CD4-positive, alpha-beta T cell treated with Interleukin-6 at 100 ng/mL for 8 hours (primary cell): ENCODE measurements at regions not wholly inside any gene's neighbourhood (a gene's known extent, or its start where the extent isn't known, plus 50 kb on each side); places are given as distances from the start of the nearest gene placed in this dataset.
"Not testable (repeated sequence)": the region's sequence is repeated elsewhere in the genome, so short reads cannot be mapped to it uniquely, and the experiment has no call there.

Experiments used
- DNase-seq: peaks from one replicate; pipeline ENCODE4 v3.0.0-alpha.2; 2020; ENCODE audit warnings: mixed read lengths, low spot score

GRCh38 chr6:10128721-10129120 lies 286.2 kb downstream of the TFAP2A start:
- no peak for DNase-seq

GRCh38 chr6:10122164-10122563 lies 292.7 kb downstream of the TFAP2A start:
- DNase-seq, result no peak

DNA sequence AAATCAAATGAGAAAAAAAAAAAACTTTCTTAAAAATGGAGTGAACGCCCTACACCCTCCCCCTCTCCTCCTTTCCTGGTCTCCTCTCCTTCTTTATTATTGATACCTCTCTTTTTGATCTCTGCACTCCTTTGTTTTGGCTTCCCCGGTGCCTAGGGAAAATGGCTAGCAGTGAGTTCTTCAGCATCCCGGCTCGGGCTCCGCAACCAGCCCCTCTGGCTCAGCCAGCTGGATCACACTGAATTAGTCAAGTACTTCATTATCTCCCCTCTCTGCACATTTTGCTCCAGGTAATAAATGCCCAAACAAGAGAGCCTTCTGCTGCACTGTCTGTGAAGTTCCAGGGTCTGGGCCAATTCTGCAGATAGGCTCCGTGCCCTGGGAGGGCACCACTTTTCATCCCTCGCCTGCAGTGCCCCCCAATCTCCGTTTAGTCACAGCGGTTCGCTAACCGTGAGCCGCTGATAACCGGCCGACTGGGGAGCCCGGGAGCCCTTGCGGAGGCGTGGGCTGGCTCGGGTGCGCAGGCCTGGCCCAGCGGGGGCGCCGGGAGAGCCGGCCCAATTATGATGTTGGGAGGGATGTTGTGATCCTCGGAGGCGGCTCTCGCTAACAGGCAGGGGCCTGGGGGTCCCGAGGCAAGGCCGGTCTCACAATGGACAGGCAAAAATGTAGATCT lies 301.9 kb downstream of the TFAP2A start:
- no peak for DNase-seq

DNA sequence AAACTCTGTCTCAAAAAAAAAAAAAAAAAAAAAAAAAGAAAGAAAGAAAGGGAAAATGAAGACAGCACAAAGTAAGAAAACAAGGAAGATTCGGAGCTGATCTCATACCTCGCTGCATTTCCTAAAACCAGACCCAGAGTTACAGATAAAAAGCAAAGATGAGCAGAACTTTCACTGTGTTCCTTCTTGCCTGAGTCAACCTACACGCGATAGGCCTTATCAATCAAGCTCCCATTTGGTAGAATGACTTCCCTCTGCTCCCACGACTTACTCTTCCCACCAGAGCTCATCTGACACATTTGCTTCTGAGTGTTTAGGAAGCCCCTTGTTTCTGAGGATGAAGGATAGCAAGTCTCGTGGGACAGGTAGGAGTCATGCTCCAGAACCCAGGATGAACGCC lies 302.9 kb downstream of the TFAP2A start:
- no peak for DNase-seq

- no peak for DNase-seq
Measured at GRCh38 chr6:10101551-10102252, 313.2 kb downstream of the TFAP2A start.

GRCh38 chr6:10099529-10100140 lies 315.2 kb downstream of the TFAP2A start:
- no peak for DNase-seq

- no peak for DNase-seq
Measured at GRCh38 chr6:10098756-10099528, 315.9 kb downstream of the TFAP2A start.

DNA sequence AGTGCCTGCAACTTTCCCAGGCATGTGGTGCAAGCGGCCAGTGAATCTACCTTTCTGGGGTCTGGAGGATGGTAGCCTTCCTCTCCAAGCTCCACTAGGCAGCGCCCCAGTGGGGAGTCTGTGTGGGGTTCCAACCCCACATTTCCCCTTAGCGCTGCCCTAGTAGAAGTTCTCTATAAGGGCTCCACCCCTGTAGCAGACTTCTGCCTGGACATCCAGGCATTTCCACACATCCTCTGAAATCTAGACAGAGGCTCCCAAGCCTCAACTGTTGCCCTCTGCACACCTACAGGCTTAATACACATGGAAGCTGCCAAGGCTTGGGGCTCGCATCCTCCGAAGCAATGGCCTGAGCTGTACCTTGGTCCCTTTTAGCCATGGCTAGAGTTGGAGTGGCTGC lies 321.6 kb downstream of the TFAP2A start:
- no peak for DNase-seq

DNA sequence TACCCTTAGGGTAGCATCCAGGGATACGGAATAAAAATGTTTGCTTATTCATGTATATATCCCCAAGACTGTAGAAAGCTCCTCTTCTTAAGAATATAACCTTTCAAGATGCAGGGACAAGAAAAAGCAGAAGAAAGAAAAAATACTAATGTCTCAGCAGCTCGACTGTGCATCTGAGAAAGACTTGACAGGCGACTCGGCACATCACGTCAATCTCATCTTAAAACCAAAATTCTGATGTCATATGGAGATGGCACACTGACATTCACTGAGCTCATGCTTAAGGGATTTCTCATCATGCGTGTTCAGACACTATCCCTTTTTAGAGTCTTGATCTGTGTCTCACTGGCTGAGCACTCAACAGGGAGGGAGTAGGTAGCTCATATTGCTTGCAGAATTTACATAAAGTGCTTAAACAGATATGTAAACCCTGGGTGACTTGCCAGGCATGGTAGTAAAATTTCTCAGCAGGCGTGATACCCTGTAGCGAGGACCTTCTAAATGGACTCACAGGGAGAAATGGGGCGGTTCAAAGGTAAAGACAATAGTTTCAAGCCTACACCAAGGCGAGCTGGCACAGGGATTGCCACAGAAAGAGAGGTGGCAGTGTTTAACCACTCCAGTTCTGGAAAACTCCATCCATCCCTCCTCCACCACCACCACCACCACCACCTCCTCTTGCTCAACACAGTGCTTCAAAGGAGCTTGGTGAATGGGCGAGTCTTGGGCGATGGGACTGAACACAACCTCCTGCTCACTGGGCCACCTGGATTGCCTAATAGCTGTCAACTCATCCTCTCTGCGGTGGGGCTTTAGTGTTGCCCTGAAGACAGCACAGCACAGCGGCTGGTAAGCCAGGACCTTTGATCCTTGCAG lies 330.5 kb downstream of the TFAP2A start:
- DNase-seq, result no peak

GRCh38 chr6:10082385-10082784 lies 332.5 kb downstream of the TFAP2A start:
- DNase-seq, result no peak

GRCh38 chr6:10081957-10082356 lies 332.9 kb downstream of the TFAP2A start:
- DNase-seq, result no peak

- DNase-seq, result no peak
Measured at GRCh38 chr6:10081075-10081474, 333.8 kb downstream of the TFAP2A start.

DNA sequence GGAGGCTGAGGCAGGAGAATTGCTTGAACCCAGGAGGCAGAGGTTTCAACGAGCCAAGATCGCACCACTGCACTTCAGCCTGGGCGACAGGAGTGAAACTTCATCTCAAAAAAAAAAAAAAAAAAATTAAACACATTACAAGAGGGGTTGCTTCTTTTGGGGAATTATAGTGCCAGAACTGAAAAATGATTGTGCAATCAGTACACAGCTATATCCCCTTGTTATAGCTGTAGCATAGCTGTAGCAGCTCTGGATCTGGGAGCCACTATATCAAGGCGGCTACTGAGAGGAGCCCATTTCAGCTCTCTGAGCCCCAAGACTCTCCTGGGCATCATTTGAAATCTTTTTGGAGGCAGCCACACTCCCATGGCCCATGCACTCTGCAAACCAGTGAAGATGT lies 334.3 kb downstream of the TFAP2A start:
- DNase-seq, result no peak

- no peak for DNase-seq
Measured at GRCh38 chr6:10078581-10078980, 336.3 kb downstream of the TFAP2A start.

GRCh38 chr6:10074726-10075125 lies 340.1 kb downstream of the TFAP2A start:
- not testable (repeated sequence) for DNase-seq

DNA sequence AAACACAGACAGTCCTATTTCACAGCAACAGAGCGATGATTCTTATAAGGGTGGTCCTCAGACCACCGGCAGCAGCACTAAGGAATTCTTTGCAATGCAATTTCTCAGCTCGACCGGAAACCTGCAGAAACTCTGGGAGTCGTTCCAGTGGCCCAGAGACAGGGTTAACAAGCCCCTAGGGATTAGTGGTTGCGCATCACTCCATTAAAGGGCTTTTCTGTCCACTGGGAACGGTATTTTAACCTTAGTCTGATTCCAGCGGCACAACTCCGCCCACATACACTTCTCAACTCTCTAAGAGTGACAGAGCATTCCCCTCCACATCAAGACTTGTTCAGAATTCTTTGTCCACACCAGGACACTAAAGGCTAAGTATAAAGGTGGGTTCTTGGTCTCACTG lies 341.5 kb downstream of the TFAP2A start:
- DNase-seq, result no peak

DNA sequence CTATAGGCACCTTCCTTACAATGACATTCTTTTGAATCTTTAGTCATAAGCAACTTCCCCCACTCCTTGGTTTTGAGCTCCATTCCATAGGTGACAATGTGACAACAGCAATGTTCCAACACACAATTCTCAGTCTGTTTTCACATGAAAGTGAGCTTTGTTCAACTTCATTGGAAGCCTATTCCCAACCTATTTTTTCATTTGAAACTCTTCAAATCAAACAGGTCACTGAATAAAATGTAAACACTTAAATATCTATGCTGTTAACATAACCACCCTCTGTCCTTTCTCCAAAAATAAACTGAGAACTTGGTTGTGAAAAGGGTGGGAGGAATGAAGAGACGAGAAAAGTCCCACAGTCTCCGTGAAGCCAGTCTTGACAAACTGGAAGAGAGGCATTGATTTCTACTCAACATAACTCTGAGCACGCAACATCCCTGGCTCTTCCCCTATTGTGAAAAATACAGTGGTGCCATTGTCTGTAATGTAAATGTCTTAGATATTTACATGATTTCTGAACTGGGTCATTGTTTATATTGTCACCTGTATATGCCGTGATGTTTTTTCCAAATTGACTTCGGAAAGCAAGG lies 343.1 kb downstream of the TFAP2A start:
- DNase-seq, result no peak

DNA sequence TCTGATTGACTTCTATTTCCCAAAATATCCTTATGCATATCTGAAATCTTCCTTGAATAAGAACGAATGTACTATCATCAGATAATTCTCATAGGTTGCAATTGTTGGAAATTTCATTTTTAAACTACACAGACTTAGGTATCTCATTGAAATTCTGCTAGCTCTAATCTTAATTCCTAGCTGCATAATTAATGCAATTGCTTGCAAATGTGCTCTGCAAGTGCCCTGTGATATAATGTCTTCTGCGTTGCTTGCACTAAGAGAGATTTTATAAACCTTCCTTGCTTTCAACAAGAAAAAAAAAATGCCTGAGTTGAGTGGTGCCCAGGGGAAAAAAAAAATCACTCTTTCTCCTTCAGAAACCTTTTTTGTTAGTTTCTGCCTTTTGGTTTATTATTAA lies 354.9 kb downstream of the TFAP2A start:
- DNase-seq, result no peak

DNA sequence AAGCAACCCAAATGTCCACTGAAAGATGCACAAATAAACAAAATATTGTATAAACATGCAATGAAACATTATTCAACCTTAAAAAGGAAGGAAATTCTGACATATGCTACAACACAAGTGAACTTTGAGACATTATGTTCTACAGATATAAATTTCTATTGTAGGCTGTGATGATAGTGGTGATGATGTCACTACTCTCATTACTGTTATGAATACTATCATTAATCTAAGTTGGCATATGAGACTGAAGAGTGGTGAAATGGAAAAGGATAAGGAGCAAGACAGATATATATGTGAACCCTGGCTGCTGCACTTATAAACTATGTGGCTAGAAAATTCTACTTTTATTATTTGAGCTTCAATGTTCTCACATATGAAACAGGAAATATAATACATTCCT lies 360.2 kb downstream of the TFAP2A start:
- no peak for DNase-seq

DNA sequence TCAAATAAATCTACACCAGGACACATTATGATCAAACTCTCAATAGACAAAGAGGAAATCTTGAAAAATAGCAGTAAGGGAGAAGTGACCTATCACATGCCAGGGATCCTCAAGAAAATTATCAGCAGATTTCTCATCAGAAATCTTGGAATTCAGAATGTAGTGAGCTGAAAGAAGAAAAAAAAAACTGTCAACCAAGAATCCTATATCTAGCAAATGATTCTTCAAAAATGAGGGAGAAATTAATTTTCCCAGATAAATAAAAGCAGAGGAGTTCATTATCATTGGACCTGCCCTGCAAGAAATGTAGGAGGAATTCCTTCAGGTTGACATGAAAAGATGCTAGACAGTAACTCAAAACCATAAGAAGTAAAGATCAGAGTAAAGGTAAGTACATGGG lies 363.6 kb downstream of the TFAP2A start:
- DNase-seq, result no peak
